HG03521 (cell line): ENCODE measurements at regions not wholly inside any gene's neighbourhood (a gene's known extent, or its start where the extent isn't known, plus 50 kb on each side); places are given as distances from the start of the nearest gene placed in this dataset.

Experiments
- ATAC-seq: cut with Tn5 transposase; IDR thresholded peaks from one replicate; pipeline ENCODE4 v1.9.1; 2021; ENCODE audit warnings: mild to moderate bottlenecking, moderate library complexity; ENCODE audit not compliant: unreplicated experiment

DNA sequence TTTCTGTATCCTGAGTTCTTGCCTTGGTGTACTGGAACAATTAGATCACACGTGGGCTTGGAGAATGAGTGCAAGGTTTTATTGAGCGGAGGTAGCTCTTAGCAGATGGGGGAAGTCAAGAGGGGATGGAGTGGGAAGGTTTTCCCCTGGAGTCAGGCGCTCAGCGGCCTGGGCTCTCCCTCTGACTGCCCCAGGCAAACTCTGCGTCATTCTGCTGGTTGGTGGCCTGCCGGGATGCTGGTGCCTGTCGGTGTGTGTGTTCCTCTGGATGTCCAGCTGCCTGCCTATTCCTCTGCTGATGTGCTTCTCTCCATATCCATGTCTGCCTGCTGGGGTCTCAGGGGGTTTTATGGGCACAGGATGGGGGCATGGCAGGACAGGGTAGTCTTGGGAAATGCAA lies 111.0 kb downstream of the TRIB2 start:
- ATAC-seq, result no peak

DNA sequence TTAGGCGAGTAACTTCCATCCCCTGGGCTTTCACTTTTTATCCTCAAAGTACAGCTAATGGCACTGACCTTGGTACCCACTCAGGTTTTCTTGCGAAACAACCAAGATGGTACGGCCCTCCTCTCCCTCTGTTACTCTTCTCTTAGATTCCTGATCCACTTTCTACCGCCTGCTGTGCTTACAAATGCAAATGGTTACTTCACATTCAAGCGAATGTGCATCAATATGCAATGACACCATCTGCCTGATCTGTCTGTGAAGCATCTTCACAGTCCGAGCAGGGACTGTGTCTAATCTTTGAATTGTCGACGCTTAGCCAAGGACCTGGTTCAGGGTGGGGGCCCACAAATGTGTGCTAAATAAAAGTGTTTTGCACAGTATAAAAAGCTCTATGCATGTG lies 112.2 kb downstream of the TRIB2 start:
- no peak for ATAC-seq

DNA sequence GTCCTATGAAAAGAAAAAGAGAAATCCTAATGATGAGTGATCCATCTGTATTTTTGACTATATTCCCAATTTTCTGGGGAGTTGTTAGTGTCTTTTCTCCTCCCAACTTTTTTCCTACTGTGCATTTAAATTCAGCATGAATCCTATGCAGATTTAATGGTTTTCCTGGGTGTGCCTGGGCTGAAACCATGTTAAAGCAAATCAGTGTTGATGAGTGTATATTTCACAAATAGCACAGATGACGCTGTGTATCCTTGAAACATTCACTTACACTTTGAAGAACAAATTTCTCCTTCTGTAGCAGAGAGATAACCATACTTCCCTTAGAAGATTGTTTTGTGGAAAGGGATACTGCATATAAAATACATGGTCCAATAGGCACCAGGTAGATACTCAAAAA lies 114.3 kb downstream of the TRIB2 start:
- no peak for ATAC-seq

DNA sequence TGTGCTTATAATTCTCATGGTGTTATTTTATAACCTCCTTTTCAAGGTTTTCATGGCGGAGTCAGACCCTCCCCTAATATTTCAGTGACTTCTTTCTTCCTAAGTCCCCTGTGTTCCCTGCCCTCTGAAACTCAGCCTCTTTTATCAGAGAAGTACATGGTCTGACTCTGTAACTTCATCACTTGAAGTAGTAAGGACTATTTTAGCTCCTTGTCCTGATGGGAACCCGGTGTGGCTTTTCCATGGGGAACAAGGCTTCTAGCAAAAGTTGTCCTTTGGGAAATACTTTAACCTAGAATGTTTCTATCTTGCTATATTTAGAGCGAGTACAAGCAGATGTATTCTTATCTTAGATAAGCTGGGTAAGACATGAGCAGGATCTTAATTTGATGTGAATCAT lies 117.5 kb downstream of the TRIB2 start:
- no peak for ATAC-seq

DNA sequence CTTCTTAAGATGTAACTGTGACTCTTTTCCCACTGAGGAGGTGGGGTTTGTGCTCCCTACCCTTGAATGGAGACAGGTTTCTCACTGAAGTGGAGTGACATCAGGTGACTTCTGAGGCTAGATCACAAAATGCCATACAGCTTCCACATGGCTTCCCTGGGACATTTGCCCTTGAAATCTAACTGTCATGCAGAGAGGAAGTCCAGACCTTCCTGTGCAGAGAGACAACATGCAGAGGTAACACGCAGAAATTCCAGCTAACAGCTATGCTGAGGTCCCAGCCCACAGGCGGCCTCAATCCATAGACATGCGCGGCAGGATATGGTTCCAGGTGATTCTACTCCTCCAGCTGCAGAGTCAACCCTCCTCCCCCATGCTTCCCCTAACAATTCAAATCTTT lies 119.0 kb downstream of the TRIB2 start:
- no peak for ATAC-seq

- no peak for ATAC-seq
Observed at GRCh38 chr2:12839339-12839738, 122.6 kb downstream of the TRIB2 start.

GRCh38 chr2:12841021-12841420 lies 124.3 kb downstream of the TRIB2 start:
- no peak for ATAC-seq

DNA sequence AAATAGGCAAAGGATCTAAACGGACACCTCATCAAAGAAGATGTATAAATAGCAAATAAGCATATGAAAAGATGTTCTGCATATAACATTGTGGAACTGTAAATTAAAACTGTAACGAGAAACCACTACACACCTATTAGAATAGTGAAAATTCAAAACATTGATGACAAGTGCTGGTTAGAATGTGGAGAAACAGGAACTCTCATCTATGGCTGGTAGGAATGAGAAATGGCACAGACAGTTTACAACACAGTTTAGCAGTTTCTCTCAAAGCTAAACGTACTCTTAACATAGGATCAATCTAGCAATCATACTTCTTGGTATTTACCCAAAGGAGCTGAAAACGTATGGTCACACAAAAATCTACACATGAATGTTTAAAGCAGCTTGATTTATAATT lies 126.2 kb downstream of the TRIB2 start:
- ATAC-seq, result no peak

DNA sequence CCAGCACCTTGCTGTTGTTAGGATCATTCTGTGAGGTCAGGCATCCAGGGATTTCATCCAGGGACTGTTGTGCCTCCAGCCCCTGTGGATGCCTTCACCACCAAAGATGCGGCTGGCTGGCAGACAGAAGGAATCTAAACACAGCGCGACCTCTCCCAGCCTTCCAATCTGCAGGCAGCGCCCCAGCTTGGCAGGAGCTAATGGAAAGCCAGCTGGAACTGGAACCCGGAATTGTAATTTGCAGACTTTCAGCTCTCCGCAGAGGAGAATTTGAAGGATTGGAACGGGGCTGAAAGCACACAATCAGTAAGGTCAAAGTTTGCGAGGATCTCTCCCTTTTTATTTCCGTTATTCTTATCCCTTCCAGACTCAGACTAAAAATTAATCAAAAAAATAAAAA lies 127.8 kb downstream of the TRIB2 start:
- ATAC-seq, result no peak

DNA sequence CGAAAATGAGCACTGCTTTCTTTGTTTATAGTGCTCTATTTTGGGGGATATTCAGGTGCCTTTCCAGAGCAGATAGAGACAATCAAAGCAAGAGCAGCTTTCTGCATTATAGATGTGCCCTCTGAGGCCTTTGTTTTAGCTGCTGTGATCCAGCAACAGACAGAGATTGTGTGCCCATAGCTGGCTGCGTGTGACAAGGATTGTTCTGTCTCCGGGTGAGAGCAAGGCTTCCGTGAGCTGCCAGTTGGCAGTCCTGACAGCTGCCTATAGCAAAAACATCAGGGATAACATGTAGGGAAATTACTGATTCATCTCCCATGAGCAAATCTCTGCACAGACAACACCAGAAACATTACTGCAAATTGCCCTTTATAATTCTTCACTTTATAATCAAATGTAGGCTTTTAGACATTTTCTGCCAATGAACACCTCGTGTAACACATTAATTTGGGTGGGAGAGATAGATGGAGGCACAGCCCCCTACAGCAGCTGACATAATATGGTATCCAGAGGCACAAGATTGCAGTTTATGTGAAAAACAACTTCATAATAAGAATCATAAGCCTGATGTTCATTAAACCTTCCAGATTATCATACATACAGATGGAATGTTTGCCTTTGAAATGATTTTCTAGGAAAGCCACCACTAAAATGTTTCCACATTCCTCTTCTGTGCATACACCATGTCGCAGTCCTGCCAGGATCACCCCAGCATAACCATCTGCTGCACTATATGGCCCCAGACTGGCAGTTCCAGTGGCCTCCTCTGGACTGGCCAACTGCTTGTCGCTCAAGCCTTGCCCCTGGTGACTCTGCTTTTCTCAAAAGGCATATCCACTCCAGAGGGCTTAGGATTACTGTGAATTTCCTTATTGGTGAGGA lies 131.2 kb downstream of the TRIB2 start:
- ATAC-seq, result no peak

DNA sequence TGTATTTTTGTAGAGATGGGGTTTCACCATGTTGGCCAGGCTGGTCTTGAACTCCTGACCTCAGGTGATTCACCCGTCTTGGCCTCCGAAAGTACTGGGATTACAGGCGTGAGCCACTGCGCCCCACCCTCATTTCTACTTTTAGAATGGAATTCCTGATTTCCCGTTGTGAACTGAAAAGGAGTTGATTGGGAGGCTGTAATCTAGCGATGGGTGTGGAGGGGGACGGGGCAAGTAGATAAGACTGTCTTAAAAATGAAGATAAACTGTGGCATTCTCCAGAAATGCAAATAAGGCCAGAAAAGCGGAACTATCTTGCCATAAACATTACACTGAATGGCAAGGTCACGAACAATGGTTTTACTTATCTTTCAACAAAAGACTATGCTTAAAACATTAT lies 135.4 kb downstream of the TRIB2 start:
- ATAC-seq, result no peak

- no peak for ATAC-seq
Observed at GRCh38 chr2:12854001-12854530, 137.3 kb downstream of the TRIB2 start.

GRCh38 chr2:12855508-12855907 lies 138.8 kb downstream of the TRIB2 start:
- no peak for ATAC-seq

- ATAC-seq, result no peak
Observed at GRCh38 chr2:12856934-12857601, 140.3 kb downstream of the TRIB2 start.

DNA sequence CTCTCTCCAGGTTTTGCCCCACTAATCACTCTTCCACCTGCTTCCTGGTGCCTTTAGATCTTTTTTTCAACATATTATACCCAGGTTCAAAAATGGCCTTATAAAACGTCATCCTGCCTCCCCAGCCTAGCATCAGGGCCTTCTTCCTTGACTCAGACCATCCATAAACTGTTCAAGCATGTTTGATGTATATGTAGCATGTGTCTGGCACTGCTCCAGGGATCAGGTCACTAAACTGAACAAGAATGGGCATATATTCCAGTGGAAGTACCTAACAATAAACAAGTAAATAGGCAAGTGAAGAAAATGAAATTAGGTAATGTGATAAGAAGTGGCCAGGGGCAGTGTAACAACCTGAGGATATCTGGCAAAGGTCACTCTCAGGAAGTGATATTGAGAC lies 141.2 kb downstream of the TRIB2 start:
- ATAC-seq, result no peak

DNA sequence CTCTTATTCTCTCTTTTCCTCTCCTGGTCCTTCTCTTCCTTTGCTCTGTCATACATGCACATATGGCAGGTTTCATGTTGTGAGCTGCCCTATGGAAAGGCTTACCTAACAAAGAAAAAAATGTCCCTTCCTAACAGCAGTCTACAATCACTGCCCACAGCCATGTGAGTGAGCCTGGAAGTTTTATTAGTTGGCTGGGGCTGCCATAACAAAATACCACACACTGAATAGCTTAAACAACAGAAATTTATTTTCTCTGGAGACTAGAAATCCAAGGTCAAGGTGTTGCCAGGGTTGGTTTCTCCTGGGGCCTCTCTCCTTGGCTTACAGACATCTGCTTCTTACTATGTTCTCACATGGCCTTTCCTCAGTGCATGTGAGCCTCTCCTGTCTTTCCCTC lies 142.1 kb downstream of the TRIB2 start:
- no peak for ATAC-seq

GRCh38 chr2:12861344-12861930 lies 144.7 kb downstream of the TRIB2 start:
- no peak for ATAC-seq

- no peak for ATAC-seq
Observed at GRCh38 chr2:12862541-12862940, 145.8 kb downstream of the TRIB2 start.

DNA sequence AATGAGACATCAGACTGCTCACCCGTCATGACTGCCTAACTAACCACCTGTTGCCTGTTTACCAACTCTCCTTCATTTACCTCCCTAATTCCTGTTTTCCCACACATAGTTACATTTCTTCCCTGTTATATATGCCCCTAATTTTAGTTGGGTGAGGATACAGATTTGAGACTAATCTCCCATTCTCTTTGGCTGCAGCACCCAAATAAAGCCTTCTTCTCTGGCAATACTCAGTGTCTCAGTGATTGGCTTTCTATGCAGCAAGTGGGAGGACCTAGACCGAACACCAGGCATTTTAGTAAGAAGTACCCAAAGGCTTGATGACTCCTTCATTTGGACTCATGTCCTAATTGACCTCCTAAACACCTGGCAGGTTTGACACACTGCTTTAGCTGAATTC lies 147.2 kb downstream of the TRIB2 start:
- no peak for ATAC-seq

- no peak for ATAC-seq
Observed at GRCh38 chr2:12867631-12868287, 151.0 kb downstream of the TRIB2 start.

DNA sequence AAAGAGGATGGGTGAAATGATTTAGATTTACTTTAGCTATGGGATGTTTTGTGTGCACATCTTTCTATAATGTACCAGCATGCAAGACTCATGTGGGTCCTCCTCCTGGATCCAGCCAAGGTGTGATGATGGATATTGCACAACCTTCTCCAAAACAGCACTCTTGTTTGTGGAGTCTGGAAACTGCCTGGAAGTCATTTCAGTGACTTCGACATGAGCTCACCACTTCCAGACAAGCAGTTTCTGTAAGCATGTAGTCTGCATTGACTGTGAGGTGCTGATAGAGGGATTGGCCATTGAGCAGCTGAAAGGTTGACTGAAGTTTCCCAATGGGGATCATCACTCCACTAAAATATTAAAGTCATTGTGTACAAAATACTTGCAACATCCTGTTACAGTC lies 154.0 kb downstream of the TRIB2 start:
- ATAC-seq, result no peak
